NCI-H2107 (cell line): ENCODE measurements at regions not wholly inside any gene's neighbourhood (a gene's known extent, or its start where the extent isn't known, plus 50 kb on each side); places are given as distances from the start of the nearest gene placed in this dataset.

Experiments
- DNase-seq: peaks from one replicate; lab custom pipeline; 2025; lab: John Stamatoyannopoulos, UW

- no peak for DNase-seq
Measured at GRCh38 chr21:39105341-39105765, 77.9 kb downstream of the PSMG1 start.

- no peak for DNase-seq
Measured at GRCh38 chr21:39104911-39105310, 78.3 kb downstream of the PSMG1 start.

- no peak for DNase-seq
Measured at GRCh38 chr21:39103689-39104088, 79.6 kb downstream of the PSMG1 start.

GRCh38 chr21:39099859-39100258 is 83.4 kb downstream of the PSMG1 start:
- no peak for DNase-seq

GRCh38 chr21:39098696-39099200 is 84.5 kb downstream of the PSMG1 start:
- DNase-seq = no peak

- no peak for DNase-seq
Measured at GRCh38 chr21:39097981-39098380, 85.3 kb downstream of the PSMG1 start.

GRCh38 chr21:39097335-39097861 is 85.9 kb downstream of the PSMG1 start:
- no peak for DNase-seq

- no peak for DNase-seq
Measured at GRCh38 chr21:39096754-39097153, 86.5 kb downstream of the PSMG1 start.

GRCh38 chr21:39095681-39096080 is 87.6 kb downstream of the PSMG1 start:
- no peak for DNase-seq

GRCh38 chr21:39094847-39095579 is 88.2 kb downstream of the PSMG1 start:
- DNase-seq = no peak

- DNase-seq = no peak
Measured at GRCh38 chr21:39094087-39094780, 89.0 kb downstream of the PSMG1 start.

GRCh38 chr21:39093526-39093925 is 89.7 kb downstream of the PSMG1 start:
- DNase-seq = no peak

- DNase-seq = no peak
Measured at GRCh38 chr21:39088831-39089380, 94.3 kb downstream of the PSMG1 start.

- DNase-seq = no peak
Measured at GRCh38 chr21:39088031-39088370, 95.2 kb downstream of the PSMG1 start.

GRCh38 chr21:39087238-39088030 is 95.8 kb downstream of the PSMG1 start:
- DNase-seq = no peak

- DNase-seq = no peak
Measured at GRCh38 chr21:39086547-39086946, 96.7 kb downstream of the PSMG1 start.

- DNase-seq = no peak
Measured at GRCh38 chr21:39085843-39086405, 97.3 kb downstream of the PSMG1 start.

- DNase-seq = no peak
Measured at GRCh38 chr21:39084979-39085729, 98.1 kb downstream of the PSMG1 start.

- no peak for DNase-seq
Measured at GRCh38 chr21:39084073-39084472, 99.2 kb downstream of the PSMG1 start.

GRCh38 chr21:39083377-39084008 is 99.8 kb downstream of the PSMG1 start:
- DNase-seq = no peak
